ENCODE measurements at regions not wholly inside any gene's neighbourhood (a gene's known extent, or its start where the extent isn't known, plus 50 kb on each side); places are given as distances from the start of the nearest gene placed in this dataset.

- H3K36me3 ChIP-seq (ENCODE audit: control insufficient read depth in 2 of 2, insufficient read depth in 2 of 2, low read length in 1 of 2) = no peaks in the 10 kb centered on the region
- H3K4me3 ChIP-seq (ENCODE audit: low read depth in 1 of 2, low read length in 2 of 2) = no peak overlapping the region
- H3K27me3 ChIP-seq (ENCODE audit: control insufficient read depth in 1 of 2, insufficient read depth in 2 of 2, low read length in 2 of 2) = no peaks in the 10 kb centered on the region
- H3K27ac ChIP-seq (ENCODE audit: low read depth in 2 of 2, low read length in 1 of 2) = no peak overlapping the region
- 54 to 72% methylated on average over 3 of the region's 3 CpGs for WGBS, 2 donors
- H3K9me3 ChIP-seq (ENCODE audit: control insufficient read depth in 2 of 2, insufficient read depth in 1 of 2, low read depth in 1 of 2, low read length in 1 of 2) = no peaks in the 10 kb centered on the region
- H3K4me1 ChIP-seq (ENCODE audit: control insufficient read depth in 2 of 2, insufficient read depth in 2 of 2, low read length in 1 of 2) = peaks cover 0 to 2% of the 10 kb centered on the region in 2 donors
Measured at GRCh38 chr11:45058647-45058950, 87.8 kb upstream of the PRDM11 start.

GRCh38 chr11:45060707-45061106, 85.7 kb upstream of the PRDM11 start:
- no peaks in the 10 kb centered on the region for H3K36me3 ChIP-seq (ENCODE audit: control insufficient read depth in 2 of 2, insufficient read depth in 2 of 2, low read length in 1 of 2)
- peaks cover 0 to 3% of the 10 kb centered on the region in 2 donors for H3K9me3 ChIP-seq (ENCODE audit: control insufficient read depth in 2 of 2, insufficient read depth in 1 of 2, low read depth in 1 of 2, low read length in 1 of 2)
- H3K4me3 ChIP-seq (ENCODE audit: low read depth in 1 of 2, low read length in 2 of 2) = no peak overlapping the region
- H3K27me3 ChIP-seq (ENCODE audit: control insufficient read depth in 1 of 2, insufficient read depth in 2 of 2, low read length in 2 of 2) = no peaks in the 10 kb centered on the region
- H3K27ac ChIP-seq (ENCODE audit: low read depth in 2 of 2, low read length in 1 of 2) = no peak overlapping the region
- H3K4me1 ChIP-seq (ENCODE audit: control insufficient read depth in 2 of 2, insufficient read depth in 2 of 2, low read length in 1 of 2) = peaks cover 0 to 2% of the 10 kb centered on the region in 2 donors
- 77 to 78% methylated on average over 8 of the region's 8 CpGs for WGBS, 2 donors

- Histone ChIP-seq H3K27ac (ENCODE audit: low read depth in 2 of 2, low read length in 1 of 2) (no peak overlapping the region), H3K27me3 (ENCODE audit: control insufficient read depth in 1 of 2, insufficient read depth in 2 of 2, low read length in 2 of 2) (no peaks in the 10 kb centered on the region), H3K36me3 (ENCODE audit: control insufficient read depth in 2 of 2, insufficient read depth in 2 of 2, low read length in 1 of 2) (no peaks in the 10 kb centered on the region), H3K4me3 (ENCODE audit: low read depth in 1 of 2, low read length in 2 of 2) (no peak overlapping the region), H3K4me1 (ENCODE audit: control insufficient read depth in 2 of 2, insufficient read depth in 2 of 2, low read length in 1 of 2) (peaks cover 0 to 2% of the 10 kb centered on the region in 2 donors), H3K9me3 (ENCODE audit: control insufficient read depth in 2 of 2, insufficient read depth in 1 of 2, low read depth in 1 of 2, low read length in 1 of 2) (peaks cover 3% of the 10 kb centered on the region in 2 donors)
- 78 to 86% methylated on average over 10 of the region's 10 CpGs for WGBS, 2 donors
Measured at GRCh38 chr11:45061641-45062040, 84.8 kb upstream of the PRDM11 start.

- Histone ChIP-seq H3K9me3 (ENCODE audit: control insufficient read depth in 2 of 2, insufficient read depth in 1 of 2, low read depth in 1 of 2, low read length in 1 of 2) (peaks cover 4 to 5% of the 10 kb centered on the region in 2 donors), H3K4me3 (ENCODE audit: low read depth in 1 of 2, low read length in 2 of 2) (no peak overlapping the region), H3K36me3 (ENCODE audit: control insufficient read depth in 2 of 2, insufficient read depth in 2 of 2, low read length in 1 of 2) (no peaks in the 10 kb centered on the region), H3K27ac (ENCODE audit: low read depth in 2 of 2, low read length in 1 of 2) (no peak overlapping the region), H3K4me1 (ENCODE audit: control insufficient read depth in 2 of 2, insufficient read depth in 2 of 2, low read length in 1 of 2) (peaks cover 0 to 2% of the 10 kb centered on the region in 2 donors), H3K27me3 (ENCODE audit: control insufficient read depth in 1 of 2, insufficient read depth in 2 of 2, low read length in 2 of 2) (no peaks in the 10 kb centered on the region)
- WGBS, 2 donors = 83 to 86% methylated on average over 3 of the region's 3 CpGs
Measured at GRCh38 chr11:45062115-45062514, 84.3 kb upstream of the PRDM11 start.

GRCh38 chr11:45062974-45063635, 83.3 kb upstream of the PRDM11 start:
- Histone ChIP-seq H3K27ac (ENCODE audit: low read depth in 2 of 2, low read length in 1 of 2) (no peak overlapping the region), H3K27me3 (ENCODE audit: control insufficient read depth in 1 of 2, insufficient read depth in 2 of 2, low read length in 2 of 2) (no peaks in the 10 kb centered on the region), H3K4me3 (ENCODE audit: low read depth in 1 of 2, low read length in 2 of 2) (no peak overlapping the region), H3K36me3 (ENCODE audit: control insufficient read depth in 2 of 2, insufficient read depth in 2 of 2, low read length in 1 of 2) (no peaks in the 10 kb centered on the region), H3K9me3 (ENCODE audit: control insufficient read depth in 2 of 2, insufficient read depth in 1 of 2, low read depth in 1 of 2, low read length in 1 of 2) (peaks cover 4 to 5% of the 10 kb centered on the region in 2 donors), H3K4me1 (ENCODE audit: control insufficient read depth in 2 of 2, insufficient read depth in 2 of 2, low read length in 1 of 2) (peaks cover 0 to 2% of the 10 kb centered on the region in 2 donors)
- 92 to 94% methylated on average over 6 of the region's 6 CpGs for WGBS, 2 donors

- peaks cover 0 to 2% of the 10 kb centered on the region in 2 donors for H3K4me1 ChIP-seq (ENCODE audit: control insufficient read depth in 2 of 2, insufficient read depth in 2 of 2, low read length in 1 of 2)
- no peak overlapping the region for H3K4me3 ChIP-seq (ENCODE audit: low read depth in 1 of 2, low read length in 2 of 2)
- H3K27ac ChIP-seq (ENCODE audit: low read depth in 2 of 2, low read length in 1 of 2) = no peak overlapping the region
- H3K36me3 ChIP-seq (ENCODE audit: control insufficient read depth in 2 of 2, insufficient read depth in 2 of 2, low read length in 1 of 2) = no peaks in the 10 kb centered on the region
- H3K27me3 ChIP-seq (ENCODE audit: control insufficient read depth in 1 of 2, insufficient read depth in 2 of 2, low read length in 2 of 2) = no peaks in the 10 kb centered on the region
- H3K9me3 ChIP-seq (ENCODE audit: control insufficient read depth in 2 of 2, insufficient read depth in 1 of 2, low read depth in 1 of 2, low read length in 1 of 2) = peaks cover 4 to 5% of the 10 kb centered on the region in 2 donors
- 100% methylated on average over 1 of the region's 1 CpG for WGBS, 2 donors
Measured at GRCh38 chr11:45063669-45064068, 82.8 kb upstream of the PRDM11 start.

- no peak overlapping the region for H3K27ac ChIP-seq (ENCODE audit: low read depth in 2 of 2, low read length in 1 of 2)
- 85 to 96% methylated on average over 1 of the region's 1 CpG for WGBS, 2 donors
- no peaks in the 10 kb centered on the region for H3K27me3 ChIP-seq (ENCODE audit: control insufficient read depth in 1 of 2, insufficient read depth in 2 of 2, low read length in 2 of 2)
- H3K36me3 ChIP-seq (ENCODE audit: control insufficient read depth in 2 of 2, insufficient read depth in 2 of 2, low read length in 1 of 2) = no peaks in the 10 kb centered on the region
- peaks cover 4 to 5% of the 10 kb centered on the region in 2 donors for H3K9me3 ChIP-seq (ENCODE audit: control insufficient read depth in 2 of 2, insufficient read depth in 1 of 2, low read depth in 1 of 2, low read length in 1 of 2)
- H3K4me3 ChIP-seq (ENCODE audit: low read depth in 1 of 2, low read length in 2 of 2) = no peak overlapping the region
- H3K4me1 ChIP-seq (ENCODE audit: control insufficient read depth in 2 of 2, insufficient read depth in 2 of 2, low read length in 1 of 2) = no peaks in the 10 kb centered on the region
Measured at GRCh38 chr11:45067966-45068365, 78.5 kb upstream of the PRDM11 start.

- H3K9me3 ChIP-seq (ENCODE audit: control insufficient read depth in 2 of 2, insufficient read depth in 1 of 2, low read depth in 1 of 2, low read length in 1 of 2) = peaks cover 2 to 4% of the 10 kb centered on the region in 2 donors
- H3K4me3 ChIP-seq (ENCODE audit: low read depth in 1 of 2, low read length in 2 of 2) = no peak overlapping the region
- H3K27ac ChIP-seq (ENCODE audit: low read depth in 2 of 2, low read length in 1 of 2) = no peak overlapping the region
- no peaks in the 10 kb centered on the region for H3K36me3 ChIP-seq (ENCODE audit: control insufficient read depth in 2 of 2, insufficient read depth in 2 of 2, low read length in 1 of 2)
- peaks cover 0 to 5% of the 10 kb centered on the region in 2 donors for H3K4me1 ChIP-seq (ENCODE audit: control insufficient read depth in 2 of 2, insufficient read depth in 2 of 2, low read length in 1 of 2)
- WGBS, 2 donors = 93 to 98% methylated on average over 1 of the region's 1 CpG
- no peaks in the 10 kb centered on the region for H3K27me3 ChIP-seq (ENCODE audit: control insufficient read depth in 1 of 2, insufficient read depth in 2 of 2, low read length in 2 of 2)
Measured at GRCh38 chr11:45071232-45071631, 75.2 kb upstream of the PRDM11 start.

GRCh38 chr11:45073685-45074141, 72.7 kb upstream of the PRDM11 start:
- Histone ChIP-seq H3K27ac (ENCODE audit: low read depth in 2 of 2, low read length in 1 of 2) (no peak overlapping the region), H3K9me3 (ENCODE audit: control insufficient read depth in 2 of 2, insufficient read depth in 1 of 2, low read depth in 1 of 2, low read length in 1 of 2) (no peaks in the 10 kb centered on the region), H3K36me3 (ENCODE audit: control insufficient read depth in 2 of 2, insufficient read depth in 2 of 2, low read length in 1 of 2) (no peaks in the 10 kb centered on the region), H3K4me3 (ENCODE audit: low read depth in 1 of 2, low read length in 2 of 2) (no peak overlapping the region), H3K4me1 (ENCODE audit: control insufficient read depth in 2 of 2, insufficient read depth in 2 of 2, low read length in 1 of 2) (peaks cover 0 to 5% of the 10 kb centered on the region in 2 donors), H3K27me3 (ENCODE audit: control insufficient read depth in 1 of 2, insufficient read depth in 2 of 2, low read length in 2 of 2) (no peaks in the 10 kb centered on the region)
- WGBS, 2 donors = 36 to 37% methylated on average over 11 of the region's 11 CpGs

- WGBS, 2 donors = 86 to 89% methylated on average over 4 of the region's 4 CpGs
- H3K4me3 ChIP-seq (ENCODE audit: low read depth in 1 of 2, low read length in 2 of 2) = no peak overlapping the region
- H3K36me3 ChIP-seq (ENCODE audit: control insufficient read depth in 2 of 2, insufficient read depth in 2 of 2, low read length in 1 of 2) = no peaks in the 10 kb centered on the region
- H3K27ac ChIP-seq (ENCODE audit: low read depth in 2 of 2, low read length in 1 of 2) = no peak overlapping the region
- H3K4me1 ChIP-seq (ENCODE audit: control insufficient read depth in 2 of 2, insufficient read depth in 2 of 2, low read length in 1 of 2) = peaks cover 2 to 10% of the 10 kb centered on the region in 2 donors
- no peaks in the 10 kb centered on the region for H3K27me3 ChIP-seq (ENCODE audit: control insufficient read depth in 1 of 2, insufficient read depth in 2 of 2, low read length in 2 of 2)
- no peaks in the 10 kb centered on the region for H3K9me3 ChIP-seq (ENCODE audit: control insufficient read depth in 2 of 2, insufficient read depth in 1 of 2, low read depth in 1 of 2, low read length in 1 of 2)
Measured at GRCh38 chr11:45075519-45075918, 70.9 kb upstream of the PRDM11 start.
